ENCODE measurements at regions not wholly inside any gene's neighbourhood (a gene's known extent, or its start where the extent isn't known, plus 50 kb on each side); places are given as distances from the start of the nearest gene placed in this dataset.

GRCh38 chr5:159820692-159821091 lies 95.6 kb upstream of the ADRA1B start:
- 79 to 80% methylated on average over 1 to 2 of the region's 3 CpGs for WGBS, 2 donors (ENCODE audit: low coverage in 1 of 2)
- TF ChIP-seq POLR2AphosphoS5 (IDR thresholded peaks at IDR 0.05): no peak
- TF ChIP-seq CTCF (IDR thresholded peaks at IDR 0.05): no peak
- TF ChIP-seq POLR2A (IDR thresholded peaks at IDR 0.05): no peak
- no peak for TF ChIP-seq EP300 (IDR thresholded peaks at IDR 0.05)

GRCh38 chr5:159821461-159821940 lies 94.8 kb upstream of the ADRA1B start:
- ATAC-seq: no peak
- Histone ChIP-seq H3K4me3 (no peak overlapping the region), H3K9me3 (no peaks in the 10 kb centered on the region), H3K4me1 (peaks cover 0 to 17% (median 5%) of the 10 kb centered on the region in 3 donors), H3K27ac (peak overlapping the region in 3 of 4 donors; percentile 11 to 71 (median 21)), H3K27me3 (peaks cover 7% of the 10 kb centered on the region), H3K36me3 (no peaks in the 10 kb centered on the region)
- WGBS, 2 donors (ENCODE audit: low coverage in 1 of 2): 84 to 87% methylated on average over 8 of the region's 9 CpGs
- TF ChIP-seq EP300 (IDR thresholded peaks at IDR 0.05) (no peak), POLR2A (IDR thresholded peaks at IDR 0.05) (no peak), CTCF (IDR thresholded peaks at IDR 0.05) (no peak), POLR2AphosphoS5 (IDR thresholded peaks at IDR 0.05) (no peak)

More at GRCh38 chr5:159820692-159821091, 95.6 kb upstream of the ADRA1B start:
- peaks cover 7% of the 10 kb centered on the region for H3K27me3 ChIP-seq
- peaks cover 0 to 17% (median 2%) of the 10 kb centered on the region in 3 donors for H3K4me1 ChIP-seq
- no peaks in the 10 kb centered on the region for H3K9me3 ChIP-seq
- ATAC-seq: no peak
- peak overlapping the region in 3 of 4 donors; percentile 11 to 78 (median 71) for H3K27ac ChIP-seq
- H3K36me3 ChIP-seq: no peaks in the 10 kb centered on the region
- no peak overlapping the region for H3K4me3 ChIP-seq

- Histone ChIP-seq H3K27ac (no peak overlapping the region), H3K36me3 (no peaks in the 10 kb centered on the region), H3K9me3 (no peaks in the 10 kb centered on the region), H3K4me3 (no peak overlapping the region), H3K27me3 (no peaks in the 10 kb centered on the region), H3K4me1 (peaks cover 0 to 10% (median 5%) of the 10 kb centered on the region in 3 donors)
- 63 to 65% methylated on average over 5 of the region's 6 CpGs for WGBS, 2 donors (ENCODE audit: low coverage in 1 of 2)
- no peak for TF ChIP-seq POLR2A (IDR thresholded peaks at IDR 0.05)
- no peak for TF ChIP-seq POLR2AphosphoS5 (IDR thresholded peaks at IDR 0.05)
- no peak for TF ChIP-seq EP300 (IDR thresholded peaks at IDR 0.05)
- no peak for TF ChIP-seq CTCF (IDR thresholded peaks at IDR 0.05)
- no peak for ATAC-seq
Measured at GRCh38 chr5:159824188-159825161, 91.8 kb upstream of the ADRA1B start.

- no peaks in the 10 kb centered on the region for H3K9me3 ChIP-seq
- no peak for ATAC-seq
- WGBS, 2 donors (ENCODE audit: low coverage in 1 of 2): 20% methylated on average over 1 of the region's 3 CpGs; no CpG with 5 or more reads in 1 of the 2 donors
- no peak for TF ChIP-seq POLR2A (IDR thresholded peaks at IDR 0.05)
- no peak for TF ChIP-seq POLR2AphosphoS5 (IDR thresholded peaks at IDR 0.05)
- no peak for TF ChIP-seq EP300 (IDR thresholded peaks at IDR 0.05)
- no peak for TF ChIP-seq CTCF (IDR thresholded peaks at IDR 0.05)
- peaks cover 0 to 5% (median 5%) of the 10 kb centered on the region in 3 donors for H3K4me1 ChIP-seq
- H3K4me3 ChIP-seq: no peak overlapping the region
- H3K36me3 ChIP-seq: no peaks in the 10 kb centered on the region
- no peaks in the 10 kb centered on the region for H3K27me3 ChIP-seq
- peak overlapping the region in 1 of 4 donors; percentile 4 for H3K27ac ChIP-seq
Measured at GRCh38 chr5:159825551-159826051, 90.7 kb upstream of the ADRA1B start.

All from gastroesophageal sphincter (tissue), 4 donors.